MM.1S (cell line): ENCODE measurements at regions not wholly inside any gene's neighbourhood (a gene's known extent, or its start where the extent isn't known, plus 50 kb on each side); places are given as distances from the start of the nearest gene placed in this dataset.

ENCODE experiments used
- DNase-seq: peaks from one replicate; pipeline ENCODE4 v3.0.0-alpha.2; 2015
- H2AFZ ChIP-seq: fragments of 300-600 bp; sonication (generic); 2 replicates; pipeline ENCODE4 v1.6.0; 2016; ENCODE audit warnings: antibody characterized with exemption, low read length
- H3F3A ChIP-seq: fragments of 300-600 bp; sonication (generic); 2 replicates; pipeline ENCODE4 v1.6.1; 2016; ENCODE audit warnings: mild to moderate bottlenecking, antibody characterized with exemption, low read length, moderate library complexity, mixed read lengths; ENCODE audit not compliant: insufficient read depth
- H3K27ac ChIP-seq: fragments of 300-600 bp; sonication (generic); 2 replicates; pipeline ENCODE4 v1.5.1; 2016; ENCODE audit warnings: mild to moderate bottlenecking, low read length
- H3K27me3 ChIP-seq: fragments of 300-600 bp; sonication (generic); replicated peaks from 2 replicates; pipeline ENCODE4 v1.6.0; 2016; ENCODE audit warnings: low read length; ENCODE audit not compliant: insufficient read depth
- H3K36me3 ChIP-seq: fragments of 300-600 bp; sonication (generic); replicated peaks from 2 replicates; pipeline ENCODE4 v1.6.1; 2016; ENCODE audit warnings: mild to moderate bottlenecking, low read length, mixed read lengths; ENCODE audit not compliant: insufficient read depth
- H3K4me1 ChIP-seq: fragments of 300-600 bp; sonication (generic); 2 replicates; pipeline ENCODE4 v1.6.1; 2016; ENCODE audit warnings: low read length, mixed read lengths
- H3K4me2 ChIP-seq: fragments of 300-600 bp; sonication (generic); 2 replicates; pipeline ENCODE4 v1.6.0; 2016; ENCODE audit warnings: low read depth, low read length
- H3K4me3 ChIP-seq: fragments of 300-600 bp; sonication (generic); 2 replicates; pipeline ENCODE4 v1.5.1; 2016; ENCODE audit warnings: low read length, mixed read lengths
- H3K79me2 ChIP-seq: fragments of 300-600 bp; sonication (generic); 2 replicates; pipeline ENCODE4 v1.6.1; 2016; ENCODE audit warnings: mixed run types, low read length, mixed read lengths
- H3K9ac ChIP-seq: fragments of 300-600 bp; sonication (generic); 2 replicates; pipeline ENCODE4 v1.6.1; 2016; ENCODE audit warnings: low read length, mixed read lengths
- H3K9me2 ChIP-seq: fragments of 300-600 bp; sonication (generic); replicated peaks from 2 replicates; pipeline ENCODE4 v1.6.1; 2016; ENCODE audit warnings: mild to moderate bottlenecking, low read length, mixed read lengths; ENCODE audit not compliant: insufficient read depth
- H3K9me3 ChIP-seq: fragments of 300-600 bp; sonication (generic); replicated peaks from 2 replicates; pipeline ENCODE4 v1.6.1; 2016; ENCODE audit warnings: mild to moderate bottlenecking, low read length, mixed read lengths; ENCODE audit not compliant: insufficient read depth
- H4K20me1 ChIP-seq: fragments of 300-600 bp; sonication (generic); 2 replicates; pipeline ENCODE4 v1.6.1; 2016; ENCODE audit warnings: mild to moderate bottlenecking, low read length, moderate library complexity, mixed read lengths; ENCODE audit not compliant: insufficient read depth
- EZH2 ChIP-seq: fragments of 300-600 bp; sonication (generic); optimal IDR thresholded peaks from 2 replicates; pipeline ENCODE3; 2017; ENCODE audit warnings: low read depth, mild to moderate bottlenecking, antibody characterized with exemption, low read length, mixed read lengths
- EZH2phosphoT487 ChIP-seq: fragments of 300-600 bp; sonication (generic); IDR thresholded peaks from 2 replicates; pipeline ENCODE4 v1.6.1; 2018; ENCODE audit warnings: antibody characterized with exemption, low read length
- TF ChIP-seq, protein P1 (sequence below): fragments of 300-600 bp; sonication (generic); IDR thresholded peaks from 2 replicates; pipeline ENCODE4 v1.5.1; 2016; ENCODE audit warnings: antibody characterized with exemption, low read length, mixed read lengths

DNA sequence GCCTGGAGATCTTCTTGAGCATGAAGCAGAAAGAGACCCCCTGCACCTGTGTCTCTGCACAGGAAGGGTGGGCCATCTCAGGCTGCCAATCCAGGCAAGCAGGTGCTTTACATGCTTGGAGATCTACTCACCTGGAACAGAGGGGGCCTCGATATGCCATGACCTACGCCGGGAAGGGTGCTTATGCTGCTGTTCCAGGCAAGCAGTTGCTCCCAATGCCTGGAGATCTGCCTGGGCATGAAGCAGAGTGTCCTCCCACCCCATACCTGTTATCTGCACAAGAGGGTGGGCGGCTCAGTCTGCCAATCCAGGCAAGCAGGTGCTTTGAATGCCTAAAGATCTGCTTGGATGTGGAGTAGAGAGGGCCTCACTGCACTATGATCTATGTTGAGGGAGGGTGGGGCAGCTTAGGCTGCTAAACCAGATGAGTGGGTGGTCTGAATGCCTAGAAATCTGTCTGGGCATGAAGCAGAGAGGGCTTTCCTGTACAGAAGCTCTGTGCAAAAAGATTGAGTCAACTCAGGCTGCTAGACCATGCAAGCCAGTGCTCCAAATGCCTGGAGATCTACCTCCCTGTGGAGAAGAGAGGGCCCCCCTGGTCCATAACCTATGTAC is 104.5 kb upstream of the QRFPR start:
- H3K4me3 ChIP-seq: no peak overlapping the region
- no peaks in the 10 kb centered on the region for H3K79me2 ChIP-seq
- DNase-seq: no peak
- TF ChIP-seq EZH2 (no peak), EZH2phosphoT487 (no peak)
- TF ChIP-seq, protein P1, sequence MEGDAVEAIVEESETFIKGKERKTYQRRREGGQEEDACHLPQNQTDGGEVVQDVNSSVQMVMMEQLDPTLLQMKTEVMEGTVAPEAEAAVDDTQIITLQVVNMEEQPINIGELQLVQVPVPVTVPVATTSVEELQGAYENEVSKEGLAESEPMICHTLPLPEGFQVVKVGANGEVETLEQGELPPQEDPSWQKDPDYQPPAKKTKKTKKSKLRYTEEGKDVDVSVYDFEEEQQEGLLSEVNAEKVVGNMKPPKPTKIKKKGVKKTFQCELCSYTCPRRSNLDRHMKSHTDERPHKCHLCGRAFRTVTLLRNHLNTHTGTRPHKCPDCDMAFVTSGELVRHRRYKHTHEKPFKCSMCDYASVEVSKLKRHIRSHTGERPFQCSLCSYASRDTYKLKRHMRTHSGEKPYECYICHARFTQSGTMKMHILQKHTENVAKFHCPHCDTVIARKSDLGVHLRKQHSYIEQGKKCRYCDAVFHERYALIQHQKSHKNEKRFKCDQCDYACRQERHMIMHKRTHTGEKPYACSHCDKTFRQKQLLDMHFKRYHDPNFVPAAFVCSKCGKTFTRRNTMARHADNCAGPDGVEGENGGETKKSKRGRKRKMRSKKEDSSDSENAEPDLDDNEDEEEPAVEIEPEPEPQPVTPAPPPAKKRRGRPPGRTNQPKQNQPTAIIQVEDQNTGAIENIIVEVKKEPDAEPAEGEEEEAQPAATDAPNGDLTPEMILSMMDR: no peak
- no peaks in the 10 kb centered on the region for H3K9me3 ChIP-seq
- H3K27me3 ChIP-seq: no peaks in the 10 kb centered on the region
- no peaks in the 10 kb centered on the region for H3F3A ChIP-seq
- H3K36me3 ChIP-seq: no peaks in the 10 kb centered on the region
- no peak overlapping the region for H3K27ac ChIP-seq
- no peak overlapping the region for H2AFZ ChIP-seq
- no peaks in the 10 kb centered on the region for H3K9me2 ChIP-seq
- no peak overlapping the region for H3K4me2 ChIP-seq
- H3K4me1 ChIP-seq: no peaks in the 10 kb centered on the region
- no peaks in the 10 kb centered on the region for H4K20me1 ChIP-seq
- no peak overlapping the region for H3K9ac ChIP-seq

DNA sequence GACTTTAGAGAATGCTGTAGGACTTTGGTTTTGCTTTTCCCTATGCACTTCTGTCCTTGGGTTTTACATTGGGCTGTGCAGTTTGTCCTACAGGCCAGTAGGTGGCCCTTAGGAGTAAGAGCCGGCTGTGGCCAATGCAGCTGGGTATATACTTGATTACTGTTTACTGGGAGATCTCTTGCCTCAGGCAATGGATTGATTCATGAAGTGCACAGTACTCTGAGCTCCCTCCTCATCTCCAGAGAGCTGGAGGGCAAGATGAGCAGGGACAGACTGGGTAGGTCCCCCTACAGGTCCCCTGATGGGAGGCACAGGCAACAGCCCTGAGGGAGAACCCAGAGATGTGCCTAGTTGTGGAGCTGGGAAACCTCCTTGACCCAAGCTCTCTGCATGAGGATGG is 103.8 kb upstream of the QRFPR start:
- H3K9me3 ChIP-seq: no peaks in the 10 kb centered on the region
- H4K20me1 ChIP-seq: no peaks in the 10 kb centered on the region
- TF ChIP-seq, protein P1: peak; percentile 84
- TF ChIP-seq EZH2: no peak
- H3K4me1 ChIP-seq: no peaks in the 10 kb centered on the region
- peak overlapping the region; percentile 32; the same call in 1 of the 2 replicates for H2AFZ ChIP-seq
- no peak overlapping the region for H3K9ac ChIP-seq
- no peak overlapping the region for H3K27ac ChIP-seq
- no peaks in the 10 kb centered on the region for H3F3A ChIP-seq
- no peak overlapping the region for H3K4me3 ChIP-seq
- H3K9me2 ChIP-seq: no peaks in the 10 kb centered on the region
- peak; percentile 37 for DNase-seq
- H3K36me3 ChIP-seq: no peaks in the 10 kb centered on the region
- no peaks in the 10 kb centered on the region for H3K79me2 ChIP-seq
- no peaks in the 10 kb centered on the region for H3K27me3 ChIP-seq
- H3K4me2 ChIP-seq: no peak overlapping the region

DNA sequence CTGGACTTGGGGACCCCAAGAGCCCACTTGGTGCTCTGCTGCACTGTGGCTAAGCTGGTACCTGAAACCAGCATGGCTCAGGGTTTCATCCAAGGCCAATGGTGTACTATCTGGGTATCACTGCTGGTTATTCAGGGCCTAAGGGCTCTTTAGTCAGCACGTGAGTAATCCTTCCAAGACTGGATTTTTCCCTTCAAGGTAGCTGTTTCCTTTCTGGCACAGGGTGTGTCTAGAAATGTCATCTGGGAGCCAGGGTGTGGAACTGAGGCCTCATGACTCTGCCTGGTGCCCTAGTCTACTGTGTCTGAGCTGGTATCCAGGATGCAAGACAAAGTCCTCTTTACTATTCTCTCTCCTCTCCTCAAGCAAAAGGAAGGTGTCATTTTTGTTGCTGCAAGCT is 99.0 kb upstream of the QRFPR start:
- DNase-seq: no peak
- H3K4me2 ChIP-seq: no peak overlapping the region
- H3K27ac ChIP-seq: no peak overlapping the region
- H3K36me3 ChIP-seq: no peaks in the 10 kb centered on the region
- H3F3A ChIP-seq: no peaks in the 10 kb centered on the region
- H3K4me3 ChIP-seq: no peak overlapping the region
- TF ChIP-seq, protein P1: no peak
- TF ChIP-seq EZH2phosphoT487: no peak
- no peak for TF ChIP-seq EZH2
- H4K20me1 ChIP-seq: no peaks in the 10 kb centered on the region
- no peaks in the 10 kb centered on the region for H3K9me2 ChIP-seq
- no peaks in the 10 kb centered on the region for H3K27me3 ChIP-seq
- no peaks in the 10 kb centered on the region for H3K79me2 ChIP-seq
- H3K9ac ChIP-seq: no peak overlapping the region
- no peaks in the 10 kb centered on the region for H3K4me1 ChIP-seq
- no peak overlapping the region for H2AFZ ChIP-seq
- no peaks in the 10 kb centered on the region for H3K9me3 ChIP-seq
